ENCODE measurements at regions not wholly inside any gene's neighbourhood (a gene's known extent, or its start where the extent isn't known, plus 50 kb on each side); places are given as distances from the start of the nearest gene placed in this dataset.

- Histone ChIP-seq H4K91ac (ENCODE audit: low read length) (no peak overlapping the region), H3K9ac (ENCODE audit: low read length) (no peak overlapping the region), H3K9me3 (ENCODE audit: control insufficient read depth, low read length) (peaks cover 8% of the 10 kb centered on the region), H2BK120ac (ENCODE audit: low read depth, low read length) (no peak overlapping the region), H4K8ac (ENCODE audit: low read length) (no peak overlapping the region), H3K27ac (ENCODE audit: low read length, poor library complexity, severe bottlenecking) (no peak overlapping the region), H2AK5ac (ENCODE audit: low read length, severe bottlenecking) (no peak overlapping the region), H3K27me3 (ENCODE audit: control insufficient read depth in 1 of 2, insufficient read depth in 1 of 2, low read length in 2 of 2) (peaks cover 22 to 44% of the 10 kb centered on the region in 2 experiments), H3K18ac (ENCODE audit: low read depth in 1 of 2, low read length in 2 of 2) (no peak overlapping the region), H3K4me1 (ENCODE audit: control insufficient read depth, insufficient read depth, low read depth, low read length) (peaks cover 2% of the 10 kb centered on the region), H2BK12ac (ENCODE audit: low read length in 2 of 2) (no peak overlapping the region), H3K4me3 (ENCODE audit: insufficient read depth in 1 of 2, low read depth in 1 of 2, low read length in 2 of 2) (no peak overlapping the region), H3K79me1 (replicated peaks; ENCODE audit: low read length, poor library complexity, severe bottlenecking) (no peaks in the 10 kb centered on the region), H2BK5ac (ENCODE audit: low read depth, low read length, poor library complexity, severe bottlenecking) (no peak overlapping the region), H3K14ac (ENCODE audit: low read length in 2 of 2) (no peak overlapping the region), H3K4ac (ENCODE audit: low read depth in 1 of 2, low read length in 2 of 2) (no peak overlapping the region), H3K23ac (ENCODE audit: low read length in 2 of 2) (no peak overlapping the region), H3K4me2 (ENCODE audit: low read length, poor library complexity, severe bottlenecking) (no peak overlapping the region), H3K36me3 (ENCODE audit: control insufficient read depth in 1 of 2, insufficient read depth in 2 of 2, low read depth in 1 of 2, low read length in 2 of 2) (no peaks in the 10 kb centered on the region), H2BK15ac (ENCODE audit: low read depth, poor library complexity, severe bottlenecking) (no peak overlapping the region), H2AFZ (ENCODE audit: low read depth, low read length) (no peak overlapping the region)
- no peak for DNase-seq
- WGBS, result 94% methylated on average over 9 of the region's 9 CpGs
Observed at GRCh38 chr15:69586721-69587120, 134.1 kb downstream of the RPLP1 start.

- Histone ChIP-seq H4K8ac (ENCODE audit: low read length) (no peak overlapping the region), H3K18ac (ENCODE audit: low read depth in 1 of 2, low read length in 2 of 2) (no peak overlapping the region), H3K4me3 (ENCODE audit: insufficient read depth in 1 of 2, low read depth in 1 of 2, low read length in 2 of 2) (no peak overlapping the region), H3K9me3 (ENCODE audit: control insufficient read depth, low read length) (peaks cover 8% of the 10 kb centered on the region), H4K91ac (ENCODE audit: low read length) (no peak overlapping the region), H3K4me2 (ENCODE audit: low read length, poor library complexity, severe bottlenecking) (no peak overlapping the region), H3K14ac (ENCODE audit: low read length in 2 of 2) (no peak overlapping the region), H2BK15ac (ENCODE audit: low read depth, poor library complexity, severe bottlenecking) (no peak overlapping the region), H3K79me1 (replicated peaks; ENCODE audit: low read length, poor library complexity, severe bottlenecking) (no peaks in the 10 kb centered on the region), H3K23ac (ENCODE audit: low read length in 2 of 2) (no peak overlapping the region), H2AK5ac (ENCODE audit: low read length, severe bottlenecking) (no peak overlapping the region), H2BK5ac (ENCODE audit: low read depth, low read length, poor library complexity, severe bottlenecking) (no peak overlapping the region), H3K36me3 (ENCODE audit: control insufficient read depth in 1 of 2, insufficient read depth in 2 of 2, low read depth in 1 of 2, low read length in 2 of 2) (no peaks in the 10 kb centered on the region), H3K9ac (ENCODE audit: low read length) (no peak overlapping the region), H2BK120ac (ENCODE audit: low read depth, low read length) (no peak overlapping the region), H2BK12ac (ENCODE audit: low read length in 2 of 2) (no peak overlapping the region), H3K27ac (ENCODE audit: low read length, poor library complexity, severe bottlenecking) (no peak overlapping the region), H3K4ac (ENCODE audit: low read depth in 1 of 2, low read length in 2 of 2) (no peak overlapping the region), H3K4me1 (ENCODE audit: control insufficient read depth, insufficient read depth, low read depth, low read length) (peaks cover 2% of the 10 kb centered on the region), H2AFZ (ENCODE audit: low read depth, low read length) (no peak overlapping the region), H3K27me3 (ENCODE audit: control insufficient read depth in 1 of 2, insufficient read depth in 1 of 2, low read length in 2 of 2) (peaks cover 18 to 45% of the 10 kb centered on the region in 2 experiments)
- 60% methylated on average over 4 of the region's 4 CpGs for WGBS
- DNase-seq, result no peak
Observed at GRCh38 chr15:69587723-69588426, 135.3 kb downstream of the RPLP1 start.

- H3K18ac ChIP-seq (ENCODE audit: low read depth in 1 of 2, low read length in 2 of 2), result no peak overlapping the region
- H2BK5ac ChIP-seq (ENCODE audit: low read depth, low read length, poor library complexity, severe bottlenecking), result no peak overlapping the region
- no peak overlapping the region for H3K4ac ChIP-seq (ENCODE audit: low read depth in 1 of 2, low read length in 2 of 2)
- no peak overlapping the region for H2BK12ac ChIP-seq (ENCODE audit: low read length in 2 of 2)
- H3K9ac ChIP-seq (ENCODE audit: low read length), result no peak overlapping the region
- H3K27ac ChIP-seq (ENCODE audit: low read length, poor library complexity, severe bottlenecking), result no peak overlapping the region
- DNase-seq, result no peak
- no peak overlapping the region for H4K91ac ChIP-seq (ENCODE audit: low read length)
- no peaks in the 10 kb centered on the region for H3K36me3 ChIP-seq (ENCODE audit: control insufficient read depth in 1 of 2, insufficient read depth in 2 of 2, low read depth in 1 of 2, low read length in 2 of 2)
- no peaks in the 10 kb centered on the region for H3K79me1 ChIP-seq (replicated peaks; ENCODE audit: low read length, poor library complexity, severe bottlenecking)
- H3K23ac ChIP-seq (ENCODE audit: low read length in 2 of 2), result no peak overlapping the region
- no peak overlapping the region for H3K14ac ChIP-seq (ENCODE audit: low read length in 2 of 2)
- no peak overlapping the region for H2AFZ ChIP-seq (ENCODE audit: low read depth, low read length)
- no peak overlapping the region for H2AK5ac ChIP-seq (ENCODE audit: low read length, severe bottlenecking)
- 94% methylated on average over 6 of the region's 8 CpGs for WGBS
- no peak overlapping the region for H3K4me3 ChIP-seq (ENCODE audit: insufficient read depth in 1 of 2, low read depth in 1 of 2, low read length in 2 of 2)
- no peak overlapping the region for H2BK15ac ChIP-seq (ENCODE audit: low read depth, poor library complexity, severe bottlenecking)
- no peak overlapping the region for H2BK120ac ChIP-seq (ENCODE audit: low read depth, low read length)
- no peak overlapping the region for H3K4me2 ChIP-seq (ENCODE audit: low read length, poor library complexity, severe bottlenecking)
- peaks cover 8% of the 10 kb centered on the region for H3K9me3 ChIP-seq (ENCODE audit: control insufficient read depth, low read length)
- H4K8ac ChIP-seq (ENCODE audit: low read length), result no peak overlapping the region
- peaks cover 14 to 57% of the 10 kb centered on the region in 2 experiments for H3K27me3 ChIP-seq (ENCODE audit: control insufficient read depth in 1 of 2, insufficient read depth in 1 of 2, low read length in 2 of 2)
- H3K4me1 ChIP-seq (ENCODE audit: control insufficient read depth, insufficient read depth, low read depth, low read length), result peaks cover 2% of the 10 kb centered on the region
Observed at GRCh38 chr15:69590201-69590710, 137.6 kb downstream of the RPLP1 start.

- Histone ChIP-seq H3K27ac (ENCODE audit: low read length, poor library complexity, severe bottlenecking) (no peak overlapping the region), H2BK15ac (ENCODE audit: low read depth, poor library complexity, severe bottlenecking) (no peak overlapping the region), H3K36me3 (ENCODE audit: control insufficient read depth in 1 of 2, insufficient read depth in 2 of 2, low read depth in 1 of 2, low read length in 2 of 2) (no peaks in the 10 kb centered on the region), H3K4ac (ENCODE audit: low read depth in 1 of 2, low read length in 2 of 2) (no peak overlapping the region), H3K4me1 (ENCODE audit: control insufficient read depth, insufficient read depth, low read depth, low read length) (peaks cover 5% of the 10 kb centered on the region), H4K8ac (ENCODE audit: low read length) (no peak overlapping the region), H3K14ac (ENCODE audit: low read length in 2 of 2) (no peak overlapping the region), H3K79me1 (replicated peaks; ENCODE audit: low read length, poor library complexity, severe bottlenecking) (no peaks in the 10 kb centered on the region), H3K23ac (ENCODE audit: low read length in 2 of 2) (no peak overlapping the region), H3K4me2 (ENCODE audit: low read length, poor library complexity, severe bottlenecking) (no peak overlapping the region), H2BK5ac (ENCODE audit: low read depth, low read length, poor library complexity, severe bottlenecking) (no peak overlapping the region), H3K4me3 (ENCODE audit: insufficient read depth in 1 of 2, low read depth in 1 of 2, low read length in 2 of 2) (no peak overlapping the region), H4K91ac (ENCODE audit: low read length) (no peak overlapping the region), H2BK120ac (ENCODE audit: low read depth, low read length) (no peak overlapping the region), H3K9me3 (ENCODE audit: control insufficient read depth, low read length) (peaks cover 8% of the 10 kb centered on the region), H3K18ac (ENCODE audit: low read depth in 1 of 2, low read length in 2 of 2) (no peak overlapping the region), H3K9ac (ENCODE audit: low read length) (no peak overlapping the region), H3K27me3 (ENCODE audit: control insufficient read depth in 1 of 2, insufficient read depth in 1 of 2, low read length in 2 of 2) (peaks cover 12 to 57% of the 10 kb centered on the region in 2 experiments), H2BK12ac (ENCODE audit: low read length in 2 of 2) (no peak overlapping the region), H2AFZ (ENCODE audit: low read depth, low read length) (no peak overlapping the region), H2AK5ac (ENCODE audit: low read length, severe bottlenecking) (no peak overlapping the region)
- WGBS, result 97% methylated on average over 5 of the region's 5 CpGs
- DNase-seq, result no peak
Observed at GRCh38 chr15:69590932-69591524, 138.4 kb downstream of the RPLP1 start.
